Suprapubic skin (tissue), 4 donors: ENCODE measurements at regions not wholly inside any gene's neighbourhood (a gene's known extent, or its start where the extent isn't known, plus 50 kb on each side); places are given as distances from the start of the nearest gene placed in this dataset.

ENCODE experiments used
- DNase-seq, 2 donors: peaks; one replicate each; pipeline ENCODE4 v3.0.0-alpha.2; 2019; ENCODE audit warnings: low spot score in 2 of 2
- H3K27ac ChIP-seq: fragments of 200-600 bp; sonication (generic); one replicate; pipeline ENCODE4 v1.5.1; 2019
- H3K27me3 ChIP-seq: fragments of 200-600 bp; sonication (generic); one replicate; pipeline ENCODE4 v1.5.1; 2019
- H3K36me3 ChIP-seq: fragments of 200-600 bp; sonication (generic); one replicate; pipeline ENCODE4 v1.5.1; 2019
- H3K4me1 ChIP-seq: fragments of 200-600 bp; sonication (generic); one replicate; pipeline ENCODE4 v1.5.1; 2019
- H3K4me3 ChIP-seq: fragments of 200-600 bp; sonication (generic); one replicate; pipeline ENCODE4 v1.5.1; 2019; ENCODE audit warnings: mild to moderate bottlenecking
- H3K9me3 ChIP-seq: fragments of 200-600 bp; sonication (generic); one replicate; pipeline ENCODE4 v1.5.1; 2019
- CTCF ChIP-seq, 2 donors: fragments of 200-600 bp in 1 of 2; fragments of 450-650 bp in 1 of 2; sonication (generic) in 1 of 2; IDR thresholded peaks; one replicate each; pipeline ENCODE4 v1.5.1; 2016 to 2019; ENCODE audit warnings: antibody characterized with exemption in 2 of 2, mild to moderate bottlenecking in 1 of 2, moderate library complexity in 1 of 2
- EP300 ChIP-seq: sonication (generic); formaldehyde crosslinking; IDR thresholded peaks from one replicate; pipeline ENCODE4 v1.6.1; 2017; ENCODE audit warnings: antibody characterized with exemption
- POLR2A ChIP-seq, 2 donors: fragments of 450-650 bp; IDR thresholded peaks; one replicate each; pipeline ENCODE4 v1.6.1; 2017; ENCODE audit warnings: antibody characterized with exemption in 2 of 2, mild to moderate bottlenecking in 2 of 2, moderate library complexity in 2 of 2
- POLR2AphosphoS5 ChIP-seq, 3 donors: sonication (generic); formaldehyde crosslinking; IDR thresholded peaks; one replicate each; pipeline ENCODE4 v1.6.1; 2017; ENCODE audit warnings: antibody characterized with exemption in 3 of 3
- WGBS: methylation state at CpG from one replicate; pipeline ENCODE4 v1.1.5; 2018; 5-methylcytosine and 5-hydroxymethylcytosine counted together

- Histone ChIP-seq H3K4me3 (no peak overlapping the region), H3K9me3 (no peaks in the 10 kb centered on the region), H3K36me3 (no peaks in the 10 kb centered on the region), H3K4me1 (no peaks in the 10 kb centered on the region), H3K27me3 (peaks cover 21% of the 10 kb centered on the region), H3K27ac (no peak overlapping the region)
- WGBS, result 65% methylated on average over 18 of the region's 20 CpGs
- TF ChIP-seq POLR2AphosphoS5 (IDR thresholded peaks at IDR 0.05), result no peak
- no peak for TF ChIP-seq POLR2A (IDR thresholded peaks at IDR 0.05)
- no peak for TF ChIP-seq CTCF (IDR thresholded peaks at IDR 0.05)
- no peak for TF ChIP-seq EP300
- no peak for DNase-seq
Observed at GRCh38 chr15:85879334-85880163, 84.8 kb upstream of the KLHL25 start.

DNA sequence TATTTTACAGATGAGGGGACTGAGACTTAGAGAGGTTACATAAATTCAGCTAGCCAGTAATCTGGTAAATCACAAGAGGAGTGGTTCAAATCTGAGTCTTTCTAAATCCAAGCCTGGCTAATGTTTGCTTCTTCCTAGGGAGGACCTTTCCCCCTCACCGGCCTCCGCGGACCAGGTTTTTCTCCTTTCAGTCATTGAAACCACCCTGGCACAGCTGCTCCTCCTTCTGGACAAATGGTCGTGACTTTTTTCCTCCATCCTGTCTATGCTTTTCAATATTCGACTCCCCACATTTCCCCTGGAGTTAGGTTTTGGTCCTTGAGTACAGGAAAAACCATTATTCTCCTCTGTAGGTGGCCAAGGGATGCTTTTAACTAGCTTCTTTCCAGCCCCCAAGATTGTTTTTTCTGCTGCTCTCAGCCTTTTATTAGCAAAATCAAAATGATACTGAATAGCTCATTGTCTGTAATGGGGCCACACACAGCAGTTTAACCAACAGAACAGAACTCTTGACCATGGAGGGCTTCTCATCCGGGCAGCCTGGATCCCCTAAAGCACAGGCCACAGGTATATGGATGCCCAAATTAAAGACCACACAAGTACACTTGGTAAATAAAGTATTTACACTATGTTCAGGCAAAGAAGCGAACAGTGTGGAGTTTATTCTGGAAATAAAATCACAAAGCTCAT, 85.9 kb upstream of the KLHL25 start:
- Histone ChIP-seq H3K27ac (no peak overlapping the region), H3K36me3 (no peaks in the 10 kb centered on the region), H3K4me1 (no peaks in the 10 kb centered on the region), H3K9me3 (no peaks in the 10 kb centered on the region), H3K27me3 (peaks cover 21% of the 10 kb centered on the region), H3K4me3 (no peak overlapping the region)
- no peak for DNase-seq
- WGBS, result 71% methylated on average over 7 of the region's 7 CpGs
- TF ChIP-seq EP300, result no peak
- no peak for TF ChIP-seq POLR2A (IDR thresholded peaks at IDR 0.05)
- no peak for TF ChIP-seq CTCF (IDR thresholded peaks at IDR 0.05)
- TF ChIP-seq POLR2AphosphoS5 (IDR thresholded peaks at IDR 0.05), result no peak

GRCh38 chr15:85886309-85886811, 91.6 kb upstream of the KLHL25 start:
- Histone ChIP-seq H3K27me3 (peaks cover 19% of the 10 kb centered on the region), H3K36me3 (no peaks in the 10 kb centered on the region), H3K4me1 (no peaks in the 10 kb centered on the region), H3K4me3 (no peak overlapping the region), H3K27ac (no peak overlapping the region), H3K9me3 (no peaks in the 10 kb centered on the region)
- DNase-seq, result no peak
- no peak for TF ChIP-seq POLR2AphosphoS5 (IDR thresholded peaks at IDR 0.05)
- TF ChIP-seq CTCF (IDR thresholded peaks at IDR 0.05), result no peak
- no peak for TF ChIP-seq POLR2A (IDR thresholded peaks at IDR 0.05)
- TF ChIP-seq EP300, result no peak
- WGBS, result 50% methylated on average over 7 of the region's 8 CpGs

GRCh38 chr15:85889956-85890619, 95.4 kb upstream of the KLHL25 start:
- no peak overlapping the region for H3K4me3 ChIP-seq
- 61% methylated on average over 12 of the region's 12 CpGs for WGBS
- no peak overlapping the region for H3K27ac ChIP-seq
- peaks cover 36% of the 10 kb centered on the region for H3K27me3 ChIP-seq
- no peak for DNase-seq
- no peaks in the 10 kb centered on the region for H3K9me3 ChIP-seq
- no peak for TF ChIP-seq EP300
- no peak for TF ChIP-seq POLR2A (IDR thresholded peaks at IDR 0.05)
- TF ChIP-seq CTCF (IDR thresholded peaks at IDR 0.05), result no peak
- TF ChIP-seq POLR2AphosphoS5 (IDR thresholded peaks at IDR 0.05), result no peak
- H3K36me3 ChIP-seq, result no peaks in the 10 kb centered on the region
- no peaks in the 10 kb centered on the region for H3K4me1 ChIP-seq

DNA sequence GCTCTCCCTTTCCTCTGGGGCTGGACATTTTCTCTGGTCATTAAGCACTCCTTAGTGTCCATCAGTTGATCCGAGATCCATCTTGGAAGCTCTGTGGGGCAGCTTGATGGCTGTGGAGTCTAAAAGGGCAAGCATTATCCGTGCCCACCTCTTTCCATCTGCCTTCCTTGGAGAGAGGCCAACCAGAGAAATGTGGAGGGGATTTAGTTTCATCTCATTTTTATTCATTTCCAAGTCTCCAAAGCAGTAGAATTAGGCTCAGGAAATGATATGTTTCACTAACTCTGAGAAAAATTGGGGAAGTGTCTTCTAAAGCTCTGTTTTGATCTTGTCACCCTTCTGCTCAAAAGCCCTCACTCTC, 95.9 kb upstream of the KLHL25 start:
- 63% methylated on average over 2 of the region's 2 CpGs for WGBS
- no peaks in the 10 kb centered on the region for H3K9me3 ChIP-seq
- no peak for DNase-seq
- H3K27me3 ChIP-seq, result peaks cover 37% of the 10 kb centered on the region
- no peaks in the 10 kb centered on the region for H3K4me1 ChIP-seq
- no peak overlapping the region for H3K4me3 ChIP-seq
- TF ChIP-seq EP300 (no peak), POLR2AphosphoS5 (IDR thresholded peaks at IDR 0.05) (no peak), POLR2A (IDR thresholded peaks at IDR 0.05) (no peak), CTCF (IDR thresholded peaks at IDR 0.05) (no peak)
- no peak overlapping the region for H3K27ac ChIP-seq
- no peaks in the 10 kb centered on the region for H3K36me3 ChIP-seq
